H54 (cell line): ENCODE measurements at regions not wholly inside any gene's neighbourhood (a gene's known extent, or its start where the extent isn't known, plus 50 kb on each side); places are given as distances from the start of the nearest gene placed in this dataset.
A peak's percentile ranks its signal among the peaks of the same experiment; 100 is the strongest.
"Not testable (repeated sequence)": the region's sequence is repeated elsewhere in the genome, so short reads cannot be mapped to it uniquely, and the experiment has no call there.

Experiments used
- DNase-seq: peaks from one replicate; pipeline ENCODE4 v3.0.0; 2011; ENCODE audit warnings: low spot score, mixed read lengths; ENCODE audit not compliant: insufficient read length
- FAIRE-seq: peaks from 3 replicates; lab custom pipeline; 2011; peaks lifted over from hg19 to GRCh38; lab: Jason Lieb, UNC

- not testable (repeated sequence) for FAIRE-seq, DNase-seq
Observed at GRCh38 chr1:120995025-120995424, 105.5 kb downstream of the PPIAL4A start.

GRCh38 chr1:121001090-121001726, 111.6 kb downstream of the PPIAL4A start:
- FAIRE-seq, DNase-seq: not testable (repeated sequence)

GRCh38 chr1:121003230-121003629, 113.7 kb downstream of the PPIAL4A start:
- not testable (repeated sequence) for DNase-seq, FAIRE-seq

GRCh38 chr1:121006826-121007225, 117.3 kb downstream of the PPIAL4A start:
- not testable (repeated sequence) for DNase-seq, FAIRE-seq

GRCh38 chr1:121007755-121008154, 118.2 kb downstream of the PPIAL4A start:
- not testable (repeated sequence) for FAIRE-seq, DNase-seq

GRCh38 chr1:121008512-121009215, 119.1 kb downstream of the PPIAL4A start:
- FAIRE-seq, DNase-seq: not testable (repeated sequence)

- not testable (repeated sequence) for DNase-seq, FAIRE-seq
Observed at GRCh38 chr1:121009216-121010057, 119.9 kb downstream of the PPIAL4A start.

GRCh38 chr1:121010141-121010540, 120.6 kb downstream of the PPIAL4A start:
- DNase-seq, FAIRE-seq: not testable (repeated sequence)

GRCh38 chr1:121013181-121013580, 123.6 kb downstream of the PPIAL4A start:
- not testable (repeated sequence) for DNase-seq, FAIRE-seq

GRCh38 chr1:121016182-121017028, 126.8 kb downstream of the PPIAL4A start:
- not testable (repeated sequence) for FAIRE-seq

GRCh38 chr1:121019715-121020349, 130.3 kb downstream of the PPIAL4A start:
- not testable (repeated sequence) for DNase-seq

More at GRCh38 chr1:121016182-121017028, 126.8 kb downstream of the PPIAL4A start:
- DNase-seq = peak; percentile 21

GRCh38 chr1:121020350-121021236, 131.0 kb downstream of the PPIAL4A start:
- not testable (repeated sequence) for FAIRE-seq, DNase-seq

More at GRCh38 chr1:121019715-121020349, 130.3 kb downstream of the PPIAL4A start:
- FAIRE-seq = not testable (repeated sequence)

- not testable (repeated sequence) for DNase-seq, FAIRE-seq
Observed at GRCh38 chr1:121021716-121022115, 132.1 kb downstream of the PPIAL4A start.

GRCh38 chr1:121032878-121033494, 143.4 kb downstream of the PPIAL4A start:
- FAIRE-seq, DNase-seq: not testable (repeated sequence)

- FAIRE-seq = not testable (repeated sequence)
Observed at GRCh38 chr1:121036792-121037191, 147.2 kb downstream of the PPIAL4A start.

GRCh38 chr1:121040974-121041373, 143.2 kb downstream of the FAM72B start:
- DNase-seq, FAIRE-seq: not testable (repeated sequence)

More at GRCh38 chr1:121036792-121037191, 147.2 kb downstream of the PPIAL4A start:
- DNase-seq = not testable (repeated sequence)

- not testable (repeated sequence) for DNase-seq, FAIRE-seq
Observed at GRCh38 chr1:121041497-121041896, 142.6 kb downstream of the FAM72B start.
